Endothelial cell of umbilical vein (primary cell): ENCODE measurements at regions not wholly inside any gene's neighbourhood (a gene's known extent, or its start where the extent isn't known, plus 50 kb on each side); places are given as distances from the start of the nearest gene placed in this dataset.

Experiments
- BruUV-seq: library from RNA; stranded (reverse); fragments of 400-500 nt; replicated peaks from 2 replicates; lab custom pipeline; 2021; lab: Mats Ljungman, UMichigan
- CTCF ChIA-PET: fragments of 300-600, 350-600 bp; sonication (Branson Sonifier 250); formaldehyde crosslinking; loops from one replicate; lab custom pipeline; 2021; ENCODE audit warnings: antibody characterized with exemption, inconsistent platforms; lab: Charles Lee
- POLR2A ChIA-PET: fragments of 300-600, 350-600 bp; sonication (Branson Sonifier 250); formaldehyde crosslinking; loops from one replicate; lab custom pipeline; 2021; ENCODE audit warnings: antibody characterized with exemption, inconsistent platforms; lab: Charles Lee
- DNase-seq: peaks from one replicate; pipeline ENCODE4 v3.0.0-alpha.2; 2011; ENCODE audit warnings: low read depth, low spot score
- FAIRE-seq: peaks from 2 replicates; lab custom pipeline; 2011; peaks lifted over from hg19 to GRCh38; lab: Jason Lieb, UNC
- H2AFZ ChIP-seq: 2 replicates; pipeline ENCODE4 v1.6.0; 2012; ENCODE audit warnings: low read depth, low read length, control low read depth, inconsistent platforms
- H3K27ac ChIP-seq: 2 replicates; pipeline ENCODE4 v1.5.1; 2011; ENCODE audit warnings: low read depth, mild to moderate bottlenecking, control low read depth, low read length, moderate library complexity; ENCODE audit not compliant: insufficient read depth
- H3K27me3 ChIP-seq, 2 experiments: 2 replicates each; pipeline versions ENCODE4 v1.6.0 to v1.6.1; 2011; ENCODE audit warnings: low read length in 2 of 2, mixed read lengths in 1 of 2; ENCODE audit not compliant: control insufficient read depth in 2 of 2, insufficient read depth in 2 of 2
- H3K36me3 ChIP-seq, 2 experiments: 2 replicates in 1 of 2; 3 replicates in 1 of 2; pipeline ENCODE4 v1.5.1; 2011; ENCODE audit warnings: low read length in 2 of 2, mild to moderate bottlenecking in 1 of 2, moderate library complexity in 1 of 2; ENCODE audit not compliant: control insufficient read depth in 2 of 2, insufficient read depth in 2 of 2; ENCODE audit errors: extremely low read depth in 1 of 2
- H3K4me1 ChIP-seq: 3 replicates; pipeline ENCODE4 v1.5.1; 2011; ENCODE audit warnings: mild to moderate bottlenecking, low read length; ENCODE audit not compliant: control insufficient read depth, insufficient read depth; ENCODE audit errors: extremely low read depth
- H3K4me2 ChIP-seq: 2 replicates; pipeline ENCODE4 v1.6.1; 2011; ENCODE audit warnings: low read length, control low read depth, mixed read lengths; ENCODE audit not compliant: insufficient read depth
- H3K4me3 ChIP-seq, 3 experiments: fragments of 200-600 bp in 1 of 3; sonication (generic), shearing (Covaris generic) in 1 of 3; replicated peaks in 1 of 3; 2 replicates each; pipeline ENCODE4 v1.5.1; 2011 to 2016; ENCODE audit warnings: control low read depth in 3 of 3, low read length in 3 of 3, mild to moderate bottlenecking in 2 of 3, inconsistent platforms in 1 of 3, low read depth in 1 of 3, moderate library complexity in 1 of 3; ENCODE audit not compliant: insufficient read depth in 1 of 3
- H3K79me2 ChIP-seq: 2 replicates; pipeline ENCODE4 v1.6.0; 2012; ENCODE audit warnings: low read length, inconsistent platforms; ENCODE audit not compliant: control insufficient read depth, insufficient read depth
- H3K9ac ChIP-seq: replicated peaks from 2 replicates; pipeline ENCODE3; 2011; ENCODE audit warnings: low read length, control low read depth; ENCODE audit not compliant: insufficient read depth; ENCODE audit errors: extremely low read depth
- H3K9me1 ChIP-seq: replicated peaks from 3 replicates; pipeline ENCODE4 v1.6.0; 2011; ENCODE audit warnings: mild to moderate bottlenecking, low read length; ENCODE audit not compliant: control insufficient read depth, insufficient read depth; ENCODE audit errors: extremely low read depth
- H3K9me3 ChIP-seq: replicated peaks from 2 replicates; pipeline ENCODE4 v1.5.1; 2012; ENCODE audit warnings: low read length, inconsistent platforms; ENCODE audit not compliant: control insufficient read depth, insufficient read depth
- H4K20me1 ChIP-seq: replicated peaks from 2 replicates; pipeline ENCODE3; 2011; ENCODE audit warnings: mild to moderate bottlenecking, low read length; ENCODE audit not compliant: control insufficient read depth, insufficient read depth; ENCODE audit errors: extremely low read depth
- EZH2 ChIP-seq: IDR thresholded peaks from 2 replicates; pipeline ENCODE4 v1.6.1; 2012; ENCODE audit warnings: borderline replicate concordance, low read depth, mild to moderate bottlenecking, moderate library complexity, low read length, inconsistent platforms; ENCODE audit not compliant: severe bottlenecking
- FOS ChIP-seq: IDR thresholded peaks from 2 replicates; pipeline ENCODE4 v1.6.1; 2011; ENCODE audit warnings: mild to moderate bottlenecking, low read length, moderate library complexity, borderline replicate concordance; ENCODE audit not compliant: insufficient read depth
- GATA2 ChIP-seq: IDR thresholded peaks from 2 replicates; pipeline ENCODE4 v1.7.0; 2011; ENCODE audit warnings: low read depth, mild to moderate bottlenecking, moderate library complexity, mixed read lengths, low read length; ENCODE audit not compliant: insufficient read length, insufficient read depth
- JUN ChIP-seq: IDR thresholded peaks from 2 replicates; pipeline ENCODE4 v1.6.1; 2011; ENCODE audit warnings: borderline replicate concordance, low read depth; ENCODE audit not compliant: insufficient read length, insufficient read depth
- MYC ChIP-seq: IDR thresholded peaks from one replicate; pipeline ENCODE4 v1.6.1; 2011; ENCODE audit warnings: mild to moderate bottlenecking, low read depth, low read length
- POLR2A ChIP-seq: IDR thresholded peaks from 2 replicates; pipeline ENCODE4 v1.6.1; 2012; ENCODE audit warnings: low read depth, mild to moderate bottlenecking, control low read depth, low read length
- POLR2AphosphoS5 ChIP-seq: IDR thresholded peaks from 2 replicates; pipeline ENCODE4 v1.6.1; 2012; ENCODE audit warnings: low read depth, mild to moderate bottlenecking, control low read depth, low read length, moderate library complexity; ENCODE audit not compliant: insufficient read depth
- dilution Hi-C: fragments of 300-500 bp; cut with MboI; formaldehyde crosslinking; loops from one replicate; pipeline ENCODE4 v1.15.0; 2019; ENCODE audit warnings: low sequenced_read_pairs; ENCODE audit not compliant: extremely low pct_ligation_motif_present
- intact Hi-C: fragments of 100-400 bp; cut with micrococcal nuclease; formaldehyde crosslinking; loops from one replicate; pipeline ENCODE4 v1.10.0; 2022
- TF ChIP-seq, protein P1 (sequence below), 2 donors: IDR thresholded peaks; 1 replicate in 1 of 2; 2 replicates in 1 of 2; pipeline ENCODE4 v1.5.1; 2011; ENCODE audit warnings: low read length in 2 of 2, mild to moderate bottlenecking in 2 of 2, moderate library complexity in 2 of 2, control low read depth in 1 of 2, inconsistent platforms in 1 of 2, low read depth in 1 of 2; ENCODE audit not compliant: insufficient read depth in 1 of 2; ENCODE audit errors: extremely low read depth in 1 of 2
- TF ChIP-seq, protein P2 (sequence below): IDR thresholded peaks from 2 replicates; pipeline ENCODE4 v1.6.1; 2011; ENCODE audit not compliant: insufficient read depth, insufficient read length

DNA sequence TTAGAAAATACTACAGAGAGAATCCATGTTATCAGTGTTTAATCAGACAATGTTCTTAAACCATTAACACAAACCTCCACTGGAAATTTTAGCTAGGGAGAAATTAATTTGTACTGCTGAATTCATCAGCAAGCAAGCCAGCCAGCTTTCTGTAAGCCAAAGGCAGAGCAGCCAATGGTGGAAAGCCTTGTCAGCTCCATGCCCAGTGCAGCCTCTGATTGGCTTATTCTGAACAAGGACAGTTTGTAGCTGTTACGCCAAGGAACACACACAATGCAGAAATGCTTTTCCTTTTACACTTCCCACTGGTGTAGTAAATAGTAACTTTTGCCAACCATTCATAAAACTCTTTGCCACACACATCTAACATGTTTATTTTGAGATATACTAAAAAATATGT is 265.0 kb downstream of the TENT5A start:
- Histone ChIP-seq H3K9me1 (no peaks in the 10 kb centered on the region), H3K9me3 (no peaks in the 10 kb centered on the region), H3K4me2 (no peak overlapping the region), H3K27me3 (no peaks in the 10 kb centered on the region), H3K9ac (no peak overlapping the region), H3K4me3 (no peak overlapping the region), H3K36me3 (no peaks in the 10 kb centered on the region), H3K27ac (no peak overlapping the region), H3K4me1 (no peaks in the 10 kb centered on the region), H3K79me2 (no peaks in the 10 kb centered on the region), H4K20me1 (no peaks in the 10 kb centered on the region), H2AFZ (peak overlapping the region; percentile 48)
- dilution Hi-C loops = no loop called here
- intact Hi-C loops = no loop called here
- FAIRE-seq = no peak
- ChIA-PET POLR2A (no interaction called here), CTCF (interaction anchor here (0.7 to 1.3 kb wide), 2 partner anchors 8 to 266 kb away, joined by 3 read pairs; no protein-coding TSS in a partner anchor)
- DNase-seq = peak; percentile 31
- TF ChIP-seq, protein P1, sequence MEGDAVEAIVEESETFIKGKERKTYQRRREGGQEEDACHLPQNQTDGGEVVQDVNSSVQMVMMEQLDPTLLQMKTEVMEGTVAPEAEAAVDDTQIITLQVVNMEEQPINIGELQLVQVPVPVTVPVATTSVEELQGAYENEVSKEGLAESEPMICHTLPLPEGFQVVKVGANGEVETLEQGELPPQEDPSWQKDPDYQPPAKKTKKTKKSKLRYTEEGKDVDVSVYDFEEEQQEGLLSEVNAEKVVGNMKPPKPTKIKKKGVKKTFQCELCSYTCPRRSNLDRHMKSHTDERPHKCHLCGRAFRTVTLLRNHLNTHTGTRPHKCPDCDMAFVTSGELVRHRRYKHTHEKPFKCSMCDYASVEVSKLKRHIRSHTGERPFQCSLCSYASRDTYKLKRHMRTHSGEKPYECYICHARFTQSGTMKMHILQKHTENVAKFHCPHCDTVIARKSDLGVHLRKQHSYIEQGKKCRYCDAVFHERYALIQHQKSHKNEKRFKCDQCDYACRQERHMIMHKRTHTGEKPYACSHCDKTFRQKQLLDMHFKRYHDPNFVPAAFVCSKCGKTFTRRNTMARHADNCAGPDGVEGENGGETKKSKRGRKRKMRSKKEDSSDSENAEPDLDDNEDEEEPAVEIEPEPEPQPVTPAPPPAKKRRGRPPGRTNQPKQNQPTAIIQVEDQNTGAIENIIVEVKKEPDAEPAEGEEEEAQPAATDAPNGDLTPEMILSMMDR (IDR thresholded peaks at IDR 0.05; ENCODE audit: extremely low read depth in 1 of 2, insufficient read depth in 1 of 2, low read depth in 1 of 2, low read length in 2 of 2) = no peak
- TF ChIP-seq, protein P2, sequence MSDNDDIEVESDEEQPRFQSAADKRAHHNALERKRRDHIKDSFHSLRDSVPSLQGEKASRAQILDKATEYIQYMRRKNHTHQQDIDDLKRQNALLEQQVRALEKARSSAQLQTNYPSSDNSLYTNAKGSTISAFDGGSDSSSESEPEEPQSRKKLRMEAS = no peak
- TF ChIP-seq JUN (no peak), GATA2 (no peak), MYC (no peak), POLR2AphosphoS5 (no peak)
- no TSS peak for BruUV-seq

DNA sequence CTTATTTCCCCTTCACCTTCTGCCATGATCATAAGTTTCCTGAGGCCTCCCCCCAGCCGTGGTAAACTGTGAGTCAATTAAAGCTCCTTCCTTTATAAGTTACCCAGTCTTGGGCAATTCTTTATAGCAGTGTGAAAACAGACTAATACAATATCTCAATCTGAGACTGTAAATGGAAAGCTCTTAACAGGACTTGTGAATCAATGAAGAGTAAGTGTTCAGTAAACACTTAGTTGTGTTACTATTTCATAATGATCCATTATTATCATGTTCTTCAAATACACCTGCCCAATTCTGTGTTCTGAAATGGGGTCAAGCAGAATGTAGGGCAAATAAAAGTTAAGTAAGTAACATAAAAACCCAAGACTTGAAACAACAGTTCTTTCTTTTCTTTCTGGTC is 266.2 kb downstream of the TENT5A start:
- DNase-seq (no peak), FAIRE-seq (no peak)
- Histone ChIP-seq H3K9ac (no peak overlapping the region), H3K27ac (no peak overlapping the region), H3K9me1 (no peaks in the 10 kb centered on the region), H4K20me1 (no peaks in the 10 kb centered on the region), H3K36me3 (no peaks in the 10 kb centered on the region), H3K27me3 (no peaks in the 10 kb centered on the region), H3K4me1 (no peaks in the 10 kb centered on the region), H3K4me3 (no peak overlapping the region), H2AFZ (no peak overlapping the region), H3K79me2 (no peaks in the 10 kb centered on the region), H3K9me3 (no peaks in the 10 kb centered on the region), H3K4me2 (no peak overlapping the region)
- TF ChIP-seq MYC (no peak), EZH2 (no peak), JUN (no peak), GATA2 (no peak), POLR2AphosphoS5 (no peak), FOS (no peak), POLR2A (no peak)
- TF ChIP-seq, protein P1 (IDR thresholded peaks at IDR 0.05; ENCODE audit: extremely low read depth in 1 of 2, insufficient read depth in 1 of 2, low read depth in 1 of 2, low read length in 2 of 2) = no peak
- TF ChIP-seq, protein P2 = no peak
- no TSS peak for BruUV-seq
- intact Hi-C loops (no loop called here), dilution Hi-C loops (no loop called here)
- ChIA-PET CTCF (no interaction called here), POLR2A (no interaction called here)
